SK-N-SH (cell line): ENCODE measurements at regions not wholly inside any gene's neighbourhood (a gene's known extent, or its start where the extent isn't known, plus 50 kb on each side); places are given as distances from the start of the nearest gene placed in this dataset.

ENCODE experiments used
- CTCF ChIA-PET: fragments of 300-600, 350-600 bp; formaldehyde crosslinking; extraction: SDS; loops from one replicate; lab custom pipeline; 2021; lab: Yijun Ruan, JAX
- POLR2A ChIA-PET: fragments of 350-600 bp; sonication (Branson Sonifier 250); formaldehyde crosslinking; extraction: SDS; loops from one replicate; lab custom pipeline; 2020; ENCODE audit warnings: antibody characterized with exemption, inconsistent platforms; lab: Yijun Ruan, JAX
- DNase-seq: peaks from one replicate; pipeline ENCODE4 v3.0.0; 2012
- H2AFZ ChIP-seq: fragments of 200-600 bp; sonication (generic); 2 replicates; pipeline ENCODE4 v1.8.1; 2016; ENCODE audit warnings: antibody characterized with exemption, mild to moderate bottlenecking, low read depth
- H3F3A ChIP-seq: fragments of 200-600 bp; sonication (generic); replicated peaks from 2 replicates; pipeline ENCODE3; 2016; ENCODE audit warnings: antibody characterized with exemption, mild to moderate bottlenecking; ENCODE audit not compliant: insufficient read depth
- H3K27ac ChIP-seq, 2 experiments: fragments of 200-500 bp in 1 of 2; fragments of 200-600 bp in 1 of 2; sonication (Bioruptor generic) in 1 of 2; sonication (generic), shearing (Covaris generic) in 1 of 2; 2 replicates each; pipeline versions ENCODE4 v1.5.1 to v1.6.1; 2014 to 2016; ENCODE audit warnings: low read depth in 2 of 2, inconsistent platforms in 1 of 2, low read length in 1 of 2, mild to moderate bottlenecking in 1 of 2, mixed read lengths in 1 of 2
- H3K27me3 ChIP-seq: fragments of 200-600 bp; sonication (generic), shearing (Covaris generic); 2 replicates; pipeline ENCODE4 v1.6.1; 2016; ENCODE audit warnings: mixed run types; ENCODE audit not compliant: insufficient read depth
- H3K36me3 ChIP-seq, 2 experiments: fragments of 200-500 bp in 1 of 2; fragments of 200-600 bp in 1 of 2; sonication (Bioruptor generic) in 1 of 2; sonication (generic) in 1 of 2; replicated peaks in 1 of 2; 2 replicates each; pipeline versions ENCODE3 to v1.5.1; 2014 to 2016; ENCODE audit warnings: low read length in 1 of 2, mild to moderate bottlenecking in 1 of 2; ENCODE audit not compliant: insufficient read depth in 2 of 2, control insufficient read depth in 1 of 2
- H3K4me1 ChIP-seq, 2 experiments: fragments of 200-500 bp in 1 of 2; fragments of 200-600 bp in 1 of 2; sonication (Bioruptor generic) in 1 of 2; sonication (generic), shearing (Covaris generic) in 1 of 2; 2 replicates each; pipeline versions ENCODE4 v1.5.1 to v1.6.1; 2014 to 2016; ENCODE audit warnings: low read depth in 1 of 2, low read length in 1 of 2, mixed run types in 1 of 2; ENCODE audit not compliant: insufficient read depth in 2 of 2, control insufficient read depth in 1 of 2
- H3K4me2 ChIP-seq: fragments of 200-600 bp; sonication (generic), shearing (Covaris generic); 2 replicates; pipeline ENCODE4 v1.6.1; 2017; ENCODE audit warnings: mixed run types
- H3K4me3 ChIP-seq, 2 experiments: fragments of 200-500 bp in 1 of 2; fragments of 200-600 bp in 1 of 2; sonication (Bioruptor generic) in 1 of 2; sonication (generic), shearing (Covaris generic) in 1 of 2; 2 replicates each; pipeline versions ENCODE4 v1.5.1 to v1.8.1; 2014 to 2016; ENCODE audit warnings: low read depth in 2 of 2, inconsistent platforms in 1 of 2, low read length in 1 of 2, mild to moderate bottlenecking in 1 of 2, mixed read lengths in 1 of 2, moderate library complexity in 1 of 2
- H3K79me2 ChIP-seq: fragments of 200-600 bp; sonication (generic); 2 replicates; pipeline ENCODE4 v1.8.1; 2017; ENCODE audit warnings: mild to moderate bottlenecking; ENCODE audit not compliant: insufficient read depth
- H3K9ac ChIP-seq: fragments of 200-600 bp; sonication (generic); 2 replicates; pipeline ENCODE4 v1.6.1; 2017; ENCODE audit warnings: mixed run types
- H3K9me2 ChIP-seq: fragments of 200-600 bp; sonication (generic); 2 replicates; pipeline ENCODE4 v1.6.1; 2017; ENCODE audit warnings: mixed run types
- H3K9me3 ChIP-seq: fragments of 200-600 bp; sonication (generic); 2 replicates; pipeline ENCODE4 v1.6.1; 2017; ENCODE audit warnings: mixed run types, mild to moderate bottlenecking, moderate library complexity
- H4K20me1 ChIP-seq: fragments of 200-600 bp; sonication (generic); 2 replicates; pipeline ENCODE4 v1.6.1; 2017; ENCODE audit warnings: mild to moderate bottlenecking, mixed run types; ENCODE audit not compliant: insufficient read depth
- EP300 ChIP-seq, 2 experiments: IDR thresholded peaks; 2 replicates each; pipeline versions ENCODE4 v1.4.0 to v1.6.1; 2012; ENCODE audit warnings: borderline replicate concordance in 1 of 2, low read depth in 1 of 2, low read length in 1 of 2
- FOSL2 ChIP-seq: IDR thresholded peaks from 2 replicates; pipeline ENCODE4 v1.4.0; 2012; ENCODE audit warnings: low read depth, mild to moderate bottlenecking, moderate library complexity, borderline replicate concordance
- FOXJ3 ChIP-seq: sonication (generic); formaldehyde crosslinking; IDR thresholded peaks from 2 replicates; pipeline ENCODE4 v1.5.1; 2020; ENCODE audit warnings: mild to moderate bottlenecking, missing genetic modification reagents
- FOXM1 ChIP-seq: IDR thresholded peaks from 2 replicates; pipeline ENCODE4 v1.4.0; 2012; ENCODE audit warnings: low read depth, mild to moderate bottlenecking
- JUND ChIP-seq: IDR thresholded peaks from 2 replicates; pipeline ENCODE4 v1.4.0; 2012
- NFIC ChIP-seq: IDR thresholded peaks from 2 replicates; pipeline ENCODE4 v1.4.0; 2012; ENCODE audit warnings: borderline replicate concordance
- RAD21 ChIP-seq: IDR thresholded peaks from 2 replicates; pipeline ENCODE4 v1.6.1; 2012; ENCODE audit warnings: mild to moderate bottlenecking, low read length
- RFX5 ChIP-seq: IDR thresholded peaks from 2 replicates; pipeline ENCODE4 v1.6.1; 2012; ENCODE audit warnings: mild to moderate bottlenecking, improper control_type of control experiment, low read length
- SMC3 ChIP-seq: IDR thresholded peaks from 2 replicates; pipeline ENCODE4 v1.6.1; 2012; ENCODE audit warnings: low read depth, low read length, improper control_type of control experiment
- WGBS: methylation state at CpG from one replicate; pipeline ENCODE4 v1.1.6; 2017; ENCODE audit warnings: low lambda C conversion rate; 5-methylcytosine and 5-hydroxymethylcytosine counted together
- TF ChIP-seq, protein P1 (sequence below): fragments of 150-350 bp; IDR thresholded peaks from 2 replicates; pipeline ENCODE4 v1.6.1; 2017; ENCODE audit warnings: antibody characterized with exemption, low read length, low read depth, borderline replicate concordance
- TF ChIP-seq, protein P2 (sequence below): IDR thresholded peaks from 2 replicates; pipeline ENCODE4 v1.4.0; 2012; ENCODE audit warnings: low read depth
- TF ChIP-seq, protein P3 (sequence below): fragments of 200-600 bp; sonication (generic); IDR thresholded peaks from 2 replicates; pipeline ENCODE4 v1.6.1; 2017; ENCODE audit warnings: antibody characterized with exemption, mild to moderate bottlenecking, moderate library complexity

DNA sequence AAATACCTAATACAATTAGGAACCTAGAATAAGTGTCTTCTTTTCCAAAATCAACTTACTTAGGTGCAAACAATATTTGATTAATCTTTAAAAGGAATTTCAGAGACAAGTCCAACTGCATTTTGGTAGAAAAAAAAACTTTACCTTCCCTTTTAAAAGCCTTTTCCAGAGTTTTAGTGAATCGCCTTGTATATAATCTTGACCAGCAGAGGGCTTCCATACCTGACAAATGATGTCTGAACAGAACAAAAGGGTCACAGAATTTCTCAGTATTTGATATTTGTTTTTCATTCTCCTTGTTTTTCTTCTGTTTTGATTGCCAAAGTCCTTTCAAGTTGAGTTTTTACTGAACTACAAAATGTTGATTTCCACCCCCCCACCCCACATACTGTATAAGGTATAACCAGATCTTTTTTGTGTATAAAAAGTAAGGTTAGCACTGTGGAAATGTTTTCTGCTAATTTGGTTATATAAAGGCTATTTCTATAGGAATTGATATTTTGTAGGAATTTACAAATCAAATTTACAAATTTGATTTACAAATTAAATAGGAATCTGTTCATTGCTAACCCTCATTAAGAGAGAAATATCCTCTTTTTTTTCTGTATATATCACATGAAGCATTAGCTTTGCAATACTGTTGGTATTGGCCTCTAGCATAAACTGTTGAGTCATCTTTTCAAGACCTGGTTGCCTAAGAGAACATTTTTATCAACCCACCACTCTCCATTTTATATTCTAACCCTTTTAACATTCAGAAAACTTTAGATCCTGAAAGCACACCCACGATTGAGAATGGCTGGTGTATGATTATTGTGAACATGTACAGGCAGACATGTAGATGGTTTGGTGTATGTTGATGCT lies 464.1 kb upstream of the RARB start:
- Histone ChIP-seq H3K4me2 (no peak overlapping the region), H3F3A (no peaks in the 10 kb centered on the region), H3K4me3 (no peak overlapping the region; a peak in 1 of 4 replicates), H3K79me2 (no peaks in the 10 kb centered on the region), H3K27me3 (no peaks in the 10 kb centered on the region), H3K9ac (no peak overlapping the region), H4K20me1 (no peaks in the 10 kb centered on the region), H3K4me1 (no peaks in the 10 kb centered on the region; a peak in 1 of 4 replicates), H3K36me3 (no peaks in the 10 kb centered on the region), H3K9me2 (no peaks in the 10 kb centered on the region), H3K9me3 (no peaks in the 10 kb centered on the region), H3K27ac (no peak overlapping the region), H2AFZ (no peak overlapping the region)
- ChIA-PET CTCF (interaction anchor here (1.0 to 1.2 kb wide), 2 partner anchors 24 to 464 kb away, joined by 3 read pairs; partner anchors contain the start of gene RARB), POLR2A (interaction anchor here (1.1 kb wide), 1 partner anchor 464 kb away, joined by 3 read pairs; the partner anchor contains the start of gene RARB)
- TF ChIP-seq JUND: no peak
- TF ChIP-seq, protein P1, sequence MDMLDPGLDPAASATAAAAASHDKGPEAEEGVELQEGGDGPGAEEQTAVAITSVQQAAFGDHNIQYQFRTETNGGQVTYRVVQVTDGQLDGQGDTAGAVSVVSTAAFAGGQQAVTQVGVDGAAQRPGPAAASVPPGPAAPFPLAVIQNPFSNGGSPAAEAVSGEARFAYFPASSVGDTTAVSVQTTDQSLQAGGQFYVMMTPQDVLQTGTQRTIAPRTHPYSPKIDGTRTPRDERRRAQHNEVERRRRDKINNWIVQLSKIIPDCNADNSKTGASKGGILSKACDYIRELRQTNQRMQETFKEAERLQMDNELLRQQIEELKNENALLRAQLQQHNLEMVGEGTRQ: no peak
- TF ChIP-seq SMC3: peak; percentile 66
- no peak for TF ChIP-seq FOSL2
- TF ChIP-seq, protein P2, sequence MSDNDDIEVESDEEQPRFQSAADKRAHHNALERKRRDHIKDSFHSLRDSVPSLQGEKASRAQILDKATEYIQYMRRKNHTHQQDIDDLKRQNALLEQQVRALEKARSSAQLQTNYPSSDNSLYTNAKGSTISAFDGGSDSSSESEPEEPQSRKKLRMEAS: no peak
- no peak for TF ChIP-seq EP300 (IDR thresholded peaks at IDR 0.05; ENCODE audit: borderline replicate concordance in 1 of 2, low read depth in 1 of 2, low read length in 1 of 2)
- peak; percentile 82 for TF ChIP-seq RAD21
- TF ChIP-seq RFX5: no peak
- TF ChIP-seq FOXJ3 (CRISPR knock-in tag): no peak
- TF ChIP-seq, protein P3, sequence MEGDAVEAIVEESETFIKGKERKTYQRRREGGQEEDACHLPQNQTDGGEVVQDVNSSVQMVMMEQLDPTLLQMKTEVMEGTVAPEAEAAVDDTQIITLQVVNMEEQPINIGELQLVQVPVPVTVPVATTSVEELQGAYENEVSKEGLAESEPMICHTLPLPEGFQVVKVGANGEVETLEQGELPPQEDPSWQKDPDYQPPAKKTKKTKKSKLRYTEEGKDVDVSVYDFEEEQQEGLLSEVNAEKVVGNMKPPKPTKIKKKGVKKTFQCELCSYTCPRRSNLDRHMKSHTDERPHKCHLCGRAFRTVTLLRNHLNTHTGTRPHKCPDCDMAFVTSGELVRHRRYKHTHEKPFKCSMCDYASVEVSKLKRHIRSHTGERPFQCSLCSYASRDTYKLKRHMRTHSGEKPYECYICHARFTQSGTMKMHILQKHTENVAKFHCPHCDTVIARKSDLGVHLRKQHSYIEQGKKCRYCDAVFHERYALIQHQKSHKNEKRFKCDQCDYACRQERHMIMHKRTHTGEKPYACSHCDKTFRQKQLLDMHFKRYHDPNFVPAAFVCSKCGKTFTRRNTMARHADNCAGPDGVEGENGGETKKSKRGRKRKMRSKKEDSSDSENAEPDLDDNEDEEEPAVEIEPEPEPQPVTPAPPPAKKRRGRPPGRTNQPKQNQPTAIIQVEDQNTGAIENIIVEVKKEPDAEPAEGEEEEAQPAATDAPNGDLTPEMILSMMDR: peak; percentile 76
- peak; percentile 10 for DNase-seq
- WGBS: 26% methylated on average over 2 of the region's 2 CpGs

DNA sequence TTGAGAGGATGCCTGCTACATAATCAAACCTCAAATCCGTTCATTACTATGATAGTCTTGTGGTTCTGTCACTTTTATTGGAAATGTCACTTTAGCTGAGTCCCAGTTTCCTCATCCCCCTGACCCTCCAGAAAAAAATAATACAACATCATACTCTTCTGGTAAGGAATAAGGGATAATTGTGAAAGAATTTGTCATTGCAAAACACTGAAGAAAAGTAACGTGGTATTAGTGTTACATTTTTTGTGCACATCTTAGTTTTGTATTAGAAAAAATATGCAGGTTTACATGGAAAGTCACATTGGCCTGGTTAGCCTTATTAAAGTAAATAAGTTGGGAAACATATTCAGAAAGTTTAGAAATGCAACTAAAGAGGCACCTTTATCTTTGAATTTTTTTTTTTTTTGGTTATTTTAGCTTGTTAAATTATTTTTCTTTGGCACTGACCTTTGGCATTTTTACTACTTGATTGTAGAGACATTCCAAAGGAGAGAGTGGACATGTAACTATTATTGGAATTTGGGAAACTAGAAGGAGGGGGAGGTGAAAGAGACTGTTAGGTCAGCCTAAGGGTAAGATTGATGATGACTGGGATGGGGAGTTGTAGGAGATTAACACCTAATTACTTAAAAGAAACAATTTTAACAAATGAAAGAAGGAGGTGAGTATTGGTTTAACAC lies 462.2 kb upstream of the RARB start:
- no peaks in the 10 kb centered on the region for H3K79me2 ChIP-seq
- no peak overlapping the region for H3K9ac ChIP-seq
- no peaks in the 10 kb centered on the region for H3K9me3 ChIP-seq
- no peak overlapping the region for H3K4me2 ChIP-seq
- no peaks in the 10 kb centered on the region for H3F3A ChIP-seq
- no peaks in the 10 kb centered on the region for H3K27me3 ChIP-seq
- H3K4me1 ChIP-seq: no peaks in the 10 kb centered on the region
- H2AFZ ChIP-seq: no peak overlapping the region
- no peak for TF ChIP-seq NFIC
- TF ChIP-seq, protein P3: no peak
- no peak for TF ChIP-seq FOXM1
- no peak overlapping the region for H3K4me3 ChIP-seq
- ChIA-PET CTCF (interaction anchor here (1.0 to 1.3 kb wide), 3 partner anchors 191 to 628 kb away, joined by 3 to 4 read pairs (median 3); partner anchors contain the start of gene RARB), POLR2A (no interaction called here)
- no peak overlapping the region for H3K27ac ChIP-seq
- H3K36me3 ChIP-seq: no peaks in the 10 kb centered on the region
- 41% methylated on average over 2 of the region's 2 CpGs for WGBS
- no peak for DNase-seq
- no peaks in the 10 kb centered on the region for H4K20me1 ChIP-seq
- H3K9me2 ChIP-seq: no peaks in the 10 kb centered on the region
